ENCODE measurements at regions not wholly inside any gene's neighbourhood (a gene's known extent, or its start where the extent isn't known, plus 50 kb on each side); places are given as distances from the start of the nearest gene placed in this dataset.

GRCh38 chr1:83670909-83671565 lies 327.9 kb downstream of the TTLL7 start:
- no peak for DNase-seq

- DNase-seq = no peak
Observed at GRCh38 chr1:83641796-83642443, 357.0 kb downstream of the TTLL7 start.

- DNase-seq = no peak
Observed at GRCh38 chr1:83641206-83641658, 357.7 kb downstream of the TTLL7 start.

- DNase-seq = no peak
Observed at GRCh38 chr1:83639785-83640184, 359.1 kb downstream of the TTLL7 start.

GRCh38 chr1:83637586-83637985 lies 361.3 kb downstream of the TTLL7 start:
- no peak for DNase-seq

GRCh38 chr1:83637009-83637408 lies 361.9 kb downstream of the TTLL7 start:
- DNase-seq = no peak

- DNase-seq = no peak
Observed at GRCh38 chr1:83632906-83633305, 366.0 kb downstream of the TTLL7 start.

GRCh38 chr1:83631851-83632250 lies 367.1 kb downstream of the TTLL7 start:
- no peak for DNase-seq

- DNase-seq = no peak
Observed at GRCh38 chr1:83627045-83627444, 371.9 kb downstream of the TTLL7 start.

- DNase-seq = no peak
Observed at GRCh38 chr1:83626603-83627002, 372.3 kb downstream of the TTLL7 start.

GRCh38 chr1:83625646-83626045 lies 373.3 kb downstream of the TTLL7 start:
- no peak for DNase-seq

- DNase-seq = no peak
Observed at GRCh38 chr1:83620016-83620415, 378.9 kb downstream of the TTLL7 start.

- DNase-seq = no peak
Observed at GRCh38 chr1:83619170-83619896, 379.6 kb downstream of the TTLL7 start.

- DNase-seq = no peak
Observed at GRCh38 chr1:83617883-83618282, 381.0 kb downstream of the TTLL7 start.

GRCh38 chr1:83615370-83615769 lies 383.6 kb downstream of the TTLL7 start:
- no peak for DNase-seq

GRCh38 chr1:83606416-83606955 lies 392.4 kb downstream of the TTLL7 start:
- no peak for DNase-seq

GRCh38 chr1:83596331-83596730 lies 402.6 kb downstream of the TTLL7 start:
- no peak for DNase-seq

GRCh38 chr1:83593073-83593472 lies 405.9 kb downstream of the TTLL7 start:
- DNase-seq = no peak

GRCh38 chr1:83588140-83588539 lies 410.8 kb downstream of the TTLL7 start:
- no peak for DNase-seq

GRCh38 chr1:83583351-83584014 lies 415.4 kb downstream of the TTLL7 start:
- peak; percentile 10 to 11 for DNase-seq

GRCh38 chr1:83581747-83582146 lies 417.2 kb downstream of the TTLL7 start:
- no peak for DNase-seq

- DNase-seq = no peak
Observed at GRCh38 chr1:83574791-83575190, 424.1 kb downstream of the TTLL7 start.

GRCh38 chr1:83573776-83574175 lies 425.2 kb downstream of the TTLL7 start:
- no peak for DNase-seq
